Neural cell (in vitro differentiated cells): ENCODE measurements at regions not wholly inside any gene's neighbourhood (a gene's known extent, or its start where the extent isn't known, plus 50 kb on each side); places are given as distances from the start of the nearest gene placed in this dataset.
"Not testable (repeated sequence)": the region's sequence is repeated elsewhere in the genome, so short reads cannot be mapped to it uniquely, and the experiment has no call there.

Source experiments
- EP300 ChIP-seq: fragments of 450-650 bp; conservative IDR thresholded peaks from 2 replicates; pipeline ENCODE4 v1.6.1; 2014; ENCODE audit warnings: antibody characterized with exemption, mild to moderate bottlenecking, moderate library complexity; ENCODE audit not compliant: poor library complexity, severe bottlenecking
- EZH2 ChIP-seq: fragments of 200-600, 300-800 bp; shearing (Covaris generic), sonication (generic); IDR thresholded peaks from 2 replicates; pipeline ENCODE4 v1.6.1; 2014; ENCODE audit warnings: antibody characterized with exemption, low read length, borderline replicate concordance, mild to moderate bottlenecking; ENCODE audit not compliant: insufficient read depth, poor library complexity, severe bottlenecking
- POLR2AphosphoS5 ChIP-seq: IDR thresholded peaks from 2 replicates; pipeline ENCODE4 v1.6.1; 2012
- TF ChIP-seq, protein P1 (sequence below): fragments of 450-650 bp; IDR thresholded peaks from 2 replicates; pipeline ENCODE4 v1.5.1; 2014; ENCODE audit warnings: antibody characterized with exemption, mild to moderate bottlenecking, moderate library complexity; ENCODE audit not compliant: poor library complexity, severe bottlenecking

DNA sequence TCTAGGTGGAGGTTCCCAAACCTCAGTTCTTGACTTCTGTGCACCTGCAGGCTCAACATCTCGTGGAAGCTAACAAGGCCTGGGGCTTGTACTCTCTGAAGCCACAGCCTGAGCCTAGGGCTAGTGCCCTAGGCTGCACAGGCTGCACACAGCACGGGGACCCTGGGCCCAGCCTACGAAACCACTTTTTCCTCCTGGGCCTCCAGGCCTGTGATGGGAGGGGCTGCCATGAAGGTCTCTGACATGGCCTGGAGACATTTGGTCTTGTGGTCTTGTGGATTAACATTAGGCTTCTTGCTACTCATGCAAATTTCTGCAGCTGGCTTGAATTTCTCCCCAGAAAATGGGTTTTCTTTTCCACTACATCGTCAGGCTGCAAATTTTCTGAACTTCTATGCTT lies 59.1 kb upstream of the LRIG1 start:
- TF ChIP-seq EZH2, POLR2AphosphoS5, EP300: not testable (repeated sequence)
- TF ChIP-seq, protein P1, sequence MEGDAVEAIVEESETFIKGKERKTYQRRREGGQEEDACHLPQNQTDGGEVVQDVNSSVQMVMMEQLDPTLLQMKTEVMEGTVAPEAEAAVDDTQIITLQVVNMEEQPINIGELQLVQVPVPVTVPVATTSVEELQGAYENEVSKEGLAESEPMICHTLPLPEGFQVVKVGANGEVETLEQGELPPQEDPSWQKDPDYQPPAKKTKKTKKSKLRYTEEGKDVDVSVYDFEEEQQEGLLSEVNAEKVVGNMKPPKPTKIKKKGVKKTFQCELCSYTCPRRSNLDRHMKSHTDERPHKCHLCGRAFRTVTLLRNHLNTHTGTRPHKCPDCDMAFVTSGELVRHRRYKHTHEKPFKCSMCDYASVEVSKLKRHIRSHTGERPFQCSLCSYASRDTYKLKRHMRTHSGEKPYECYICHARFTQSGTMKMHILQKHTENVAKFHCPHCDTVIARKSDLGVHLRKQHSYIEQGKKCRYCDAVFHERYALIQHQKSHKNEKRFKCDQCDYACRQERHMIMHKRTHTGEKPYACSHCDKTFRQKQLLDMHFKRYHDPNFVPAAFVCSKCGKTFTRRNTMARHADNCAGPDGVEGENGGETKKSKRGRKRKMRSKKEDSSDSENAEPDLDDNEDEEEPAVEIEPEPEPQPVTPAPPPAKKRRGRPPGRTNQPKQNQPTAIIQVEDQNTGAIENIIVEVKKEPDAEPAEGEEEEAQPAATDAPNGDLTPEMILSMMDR, result not testable (repeated sequence)
